Activated CD4-positive, alpha-beta memory T cell treated with anti-CD3 and anti-CD28 coated beads, Interleukin-2, amount 10 ng/mL, durations not matched to agents 7 days and 5 days (primary cell): ENCODE measurements at regions not wholly inside any gene's neighbourhood (a gene's known extent, or its start where the extent isn't known, plus 50 kb on each side); places are given as distances from the start of the nearest gene placed in this dataset.

Experiments
- CTCF ChIA-PET: fragments of 350-600 bp; sonication (Branson Sonifier 250); formaldehyde crosslinking; loops from one replicate; lab custom pipeline; 2021; ENCODE audit warnings: antibody characterized with exemption, inconsistent platforms; lab: Charles Lee
- POLR2A ChIA-PET: fragments of 350-600 bp; sonication (Branson Sonifier 250); formaldehyde crosslinking; loops from one replicate; lab custom pipeline; 2021; ENCODE audit warnings: antibody characterized with exemption; lab: Charles Lee
- DNase-seq: peaks from one replicate; pipeline ENCODE4 v3.0.0-alpha.2; 2020
- H3K27ac Mint-ChIP-seq: one replicate; pipeline ENCODE4 v1.8.0; 2021; ENCODE audit warnings: mild to moderate bottlenecking, mixed read lengths
- H3K27me3 Mint-ChIP-seq: one replicate; pipeline ENCODE4 v1.8.0; 2021; ENCODE audit warnings: mixed read lengths
- H3K36me3 Mint-ChIP-seq: one replicate; pipeline ENCODE4 v1.8.0; 2021; ENCODE audit warnings: low read depth, mixed read lengths
- H3K4me1 Mint-ChIP-seq: one replicate; pipeline ENCODE4 v1.8.0; 2021; ENCODE audit warnings: mixed read lengths
- H3K4me3 Mint-ChIP-seq: one replicate; pipeline ENCODE4 v1.8.0; 2021; ENCODE audit warnings: mild to moderate bottlenecking, mixed read lengths
- H3K9me3 Mint-ChIP-seq: one replicate; pipeline ENCODE4 v1.8.0; 2021; ENCODE audit warnings: mixed read lengths

DNA sequence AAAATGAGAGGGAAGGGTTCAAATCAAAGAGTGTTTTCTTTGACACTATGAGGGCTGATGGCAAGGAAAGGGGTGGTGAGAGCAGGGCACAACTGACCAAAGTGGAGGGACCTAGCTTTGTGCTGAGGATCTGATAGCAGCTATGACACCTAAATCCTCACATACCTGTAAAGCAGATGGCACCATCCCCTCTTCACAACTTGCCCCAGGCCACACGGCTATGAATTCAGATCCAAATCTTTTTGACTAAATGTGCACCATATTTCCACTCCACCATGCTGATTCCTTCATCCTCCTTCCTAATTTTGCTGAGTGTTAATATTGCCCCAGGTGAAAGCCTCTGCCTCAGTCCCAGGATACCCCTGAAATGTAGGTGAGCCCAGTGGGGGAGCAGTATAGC lies 385.7 kb downstream of the PLPP3 start:
- ChIA-PET POLR2A (no interaction called here), CTCF (no interaction called here)
- no peak overlapping the region for H3K27ac Mint-ChIP-seq
- H3K4me3 Mint-ChIP-seq: no peak overlapping the region
- H3K27me3 Mint-ChIP-seq: no peaks in the 10 kb centered on the region
- no peak for DNase-seq
- H3K4me1 Mint-ChIP-seq: no peaks in the 10 kb centered on the region
- H3K36me3 Mint-ChIP-seq: no peaks in the 10 kb centered on the region
- peaks cover 3% of the 10 kb centered on the region for H3K9me3 Mint-ChIP-seq

DNA sequence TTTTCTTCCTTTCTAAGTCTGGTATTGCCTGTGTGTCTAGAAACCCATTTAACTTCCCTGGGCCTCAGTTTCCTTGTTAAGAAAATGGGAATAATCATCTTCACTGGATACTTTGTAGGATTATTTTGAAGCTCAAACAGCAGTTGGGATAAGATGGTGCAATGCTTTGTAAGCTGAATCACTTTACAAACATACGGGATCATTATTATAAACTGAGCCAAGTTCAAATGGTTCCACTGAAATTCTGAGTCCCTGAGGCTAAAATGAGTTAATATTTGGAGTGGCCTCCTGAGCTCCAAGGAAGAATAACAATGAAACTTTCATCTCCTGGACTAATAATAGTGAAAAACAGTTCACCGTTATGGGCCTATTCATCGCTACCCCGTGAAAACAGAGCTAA lies 388.0 kb downstream of the PLPP3 start:
- Mint-ChIP-seq H3K27me3 (no peaks in the 10 kb centered on the region), H3K9me3 (peaks cover 3% of the 10 kb centered on the region), H3K27ac (no peak overlapping the region), H3K4me1 (no peaks in the 10 kb centered on the region), H3K4me3 (no peak overlapping the region), H3K36me3 (no peaks in the 10 kb centered on the region)
- POLR2A ChIA-PET: no interaction called here
- CTCF ChIA-PET: no interaction called here
- DNase-seq: no peak

DNA sequence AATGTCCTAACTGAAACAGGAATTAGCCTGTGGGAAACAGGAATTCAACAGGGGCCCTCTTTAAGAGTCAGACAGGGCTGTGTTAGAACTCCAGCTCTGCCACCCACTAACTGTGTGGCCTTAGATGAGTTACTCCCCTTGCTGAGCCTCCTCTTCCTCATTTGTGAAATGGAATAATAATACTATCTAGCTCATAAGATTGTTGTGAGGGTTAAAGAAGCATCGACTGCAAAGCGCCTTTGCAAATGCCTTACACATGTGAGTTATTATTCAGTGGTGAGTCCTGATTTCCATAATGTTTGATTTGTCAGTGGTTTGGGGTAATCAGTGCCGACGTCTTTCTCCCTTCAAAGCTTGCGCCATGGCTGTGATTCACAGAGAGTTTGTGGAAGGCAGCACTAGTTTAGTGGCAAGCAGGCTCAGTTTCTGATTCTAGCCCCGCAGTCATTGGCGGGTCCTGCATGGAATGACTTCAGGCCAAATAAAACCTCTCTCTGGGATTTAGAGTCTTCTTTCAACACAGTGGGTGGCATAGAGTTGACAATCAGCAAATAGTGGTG lies 388.5 kb downstream of the PLPP3 start:
- Mint-ChIP-seq H3K4me1 (no peaks in the 10 kb centered on the region), H3K27ac (no peak overlapping the region), H3K9me3 (peaks cover 3% of the 10 kb centered on the region), H3K36me3 (no peaks in the 10 kb centered on the region), H3K4me3 (no peak overlapping the region), H3K27me3 (no peaks in the 10 kb centered on the region)
- DNase-seq: no peak
- POLR2A ChIA-PET: no interaction called here
- CTCF ChIA-PET: no interaction called here

DNA sequence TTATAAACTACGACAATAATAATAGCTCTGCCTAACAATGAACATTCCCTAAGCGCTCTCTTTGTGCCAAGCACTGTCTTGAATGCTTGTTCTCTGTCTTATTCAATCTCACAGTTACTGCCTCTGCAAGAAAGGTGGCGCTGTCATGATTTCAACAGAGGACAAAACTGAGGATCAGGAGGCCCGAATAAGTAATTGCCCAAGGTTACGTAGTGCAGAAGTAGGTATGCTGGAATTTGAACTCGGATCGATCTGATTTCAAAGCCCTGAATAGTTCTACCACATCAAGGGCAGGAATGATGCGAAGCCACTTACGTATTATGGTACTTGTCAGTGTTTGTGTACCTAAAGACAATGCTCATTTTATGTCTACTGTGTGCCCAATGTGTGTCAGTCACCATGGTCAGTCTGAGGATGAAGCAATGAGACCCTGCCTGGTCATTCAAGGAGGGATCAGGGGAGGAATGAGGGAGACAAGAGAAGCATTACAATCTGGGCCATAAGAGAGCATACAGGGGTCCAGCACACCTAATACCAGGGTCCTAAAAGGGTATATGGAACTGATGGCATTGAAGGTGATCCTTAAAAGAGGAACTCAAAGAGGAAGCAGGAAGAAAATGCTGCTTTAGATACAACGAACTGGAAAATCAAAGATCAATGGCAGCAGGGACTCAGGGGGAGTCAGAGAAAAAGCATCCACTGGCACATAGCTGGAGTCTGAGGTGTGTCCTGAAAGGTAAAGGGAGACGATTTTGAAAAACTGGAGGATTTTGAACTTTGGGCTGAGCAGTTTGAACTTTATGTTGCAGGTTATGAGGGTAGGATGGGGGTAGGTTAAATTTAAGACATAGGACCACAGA lies 389.2 kb downstream of the PLPP3 start:
- ChIA-PET POLR2A (no interaction called here), CTCF (no interaction called here)
- Mint-ChIP-seq H3K27me3 (no peaks in the 10 kb centered on the region), H3K4me1 (no peaks in the 10 kb centered on the region), H3K27ac (no peak overlapping the region), H3K4me3 (no peak overlapping the region), H3K36me3 (no peaks in the 10 kb centered on the region), H3K9me3 (no peaks in the 10 kb centered on the region)
- no peak for DNase-seq

DNA sequence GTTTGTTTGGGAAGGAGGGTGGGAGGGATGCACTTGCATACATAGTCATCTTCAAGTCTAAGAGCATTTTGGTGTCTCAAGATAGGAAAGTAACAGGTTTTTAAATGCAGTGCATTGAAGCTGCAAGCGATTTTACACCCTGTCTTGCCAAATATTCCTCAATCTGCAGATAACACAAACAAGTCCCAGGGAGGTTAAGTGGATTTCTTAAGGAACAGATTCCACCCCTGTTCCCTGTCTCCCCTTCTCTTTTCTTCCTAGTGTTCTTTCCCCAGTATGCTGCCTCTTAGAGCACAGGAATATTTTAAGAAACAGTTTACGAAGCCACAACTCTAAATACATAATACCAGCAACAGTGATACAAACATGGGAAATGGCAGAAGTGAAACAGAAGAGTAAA lies 389.9 kb downstream of the PLPP3 start:
- H3K27me3 Mint-ChIP-seq: no peaks in the 10 kb centered on the region
- no peak for DNase-seq
- H3K9me3 Mint-ChIP-seq: no peaks in the 10 kb centered on the region
- no peaks in the 10 kb centered on the region for H3K36me3 Mint-ChIP-seq
- POLR2A ChIA-PET: no interaction called here
- H3K27ac Mint-ChIP-seq: no peak overlapping the region
- CTCF ChIA-PET: no interaction called here
- H3K4me3 Mint-ChIP-seq: no peak overlapping the region
- H3K4me1 Mint-ChIP-seq: no peaks in the 10 kb centered on the region

DNA sequence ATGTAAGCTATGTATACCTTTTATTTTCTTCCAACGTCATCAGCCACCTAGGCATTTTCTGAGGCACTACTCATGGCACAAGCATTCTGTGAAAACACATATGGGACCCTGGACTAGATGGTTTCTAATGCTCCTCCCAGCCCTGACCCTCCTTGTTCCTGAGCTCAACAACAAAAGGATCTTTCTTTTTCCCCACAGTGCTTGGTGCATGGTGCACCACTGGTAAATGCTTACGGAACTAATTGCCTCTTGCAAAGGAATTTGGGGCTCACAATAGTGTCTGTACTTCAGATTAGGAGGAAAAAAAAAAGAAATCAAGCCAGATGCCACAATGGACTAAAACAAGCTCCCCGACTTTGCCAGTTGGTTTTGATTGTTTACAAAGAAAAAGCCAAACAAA lies 390.5 kb downstream of the PLPP3 start:
- DNase-seq: no peak
- ChIA-PET POLR2A (no interaction called here), CTCF (no interaction called here)
- no peaks in the 10 kb centered on the region for H3K9me3 Mint-ChIP-seq
- H3K27me3 Mint-ChIP-seq: no peaks in the 10 kb centered on the region
- H3K27ac Mint-ChIP-seq: no peak overlapping the region
- no peak overlapping the region for H3K4me3 Mint-ChIP-seq
- no peaks in the 10 kb centered on the region for H3K4me1 Mint-ChIP-seq
- H3K36me3 Mint-ChIP-seq: no peaks in the 10 kb centered on the region

DNA sequence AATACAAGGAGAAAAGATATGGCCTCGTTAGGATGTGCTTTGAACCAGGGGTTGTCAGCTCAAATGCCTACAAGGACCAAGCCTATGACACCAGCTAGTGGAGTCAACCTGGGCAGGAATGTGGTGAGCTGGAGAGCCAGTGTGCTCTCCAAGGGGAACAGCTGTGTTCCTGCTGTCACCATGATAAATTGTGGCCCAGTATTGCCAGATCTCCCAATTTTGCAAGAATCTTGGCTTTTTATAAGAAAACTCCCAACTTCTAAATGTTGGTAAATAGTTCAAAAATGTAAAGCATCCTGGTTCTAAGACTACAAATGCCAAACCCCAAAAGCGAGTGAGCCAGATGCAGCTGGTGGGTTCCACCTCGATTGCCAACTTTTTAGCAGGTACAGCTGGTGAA lies 391.1 kb downstream of the PLPP3 start:
- ChIA-PET CTCF (interaction anchor here (0.5 kb wide), 1 partner anchor 869 kb away, joined by 3 read pairs; no protein-coding TSS in a partner anchor), POLR2A (no interaction called here)
- Mint-ChIP-seq H3K9me3 (no peaks in the 10 kb centered on the region), H3K4me3 (no peak overlapping the region), H3K27ac (no peak overlapping the region), H3K27me3 (no peaks in the 10 kb centered on the region), H3K4me1 (no peaks in the 10 kb centered on the region), H3K36me3 (no peaks in the 10 kb centered on the region)
- DNase-seq: no peak

DNA sequence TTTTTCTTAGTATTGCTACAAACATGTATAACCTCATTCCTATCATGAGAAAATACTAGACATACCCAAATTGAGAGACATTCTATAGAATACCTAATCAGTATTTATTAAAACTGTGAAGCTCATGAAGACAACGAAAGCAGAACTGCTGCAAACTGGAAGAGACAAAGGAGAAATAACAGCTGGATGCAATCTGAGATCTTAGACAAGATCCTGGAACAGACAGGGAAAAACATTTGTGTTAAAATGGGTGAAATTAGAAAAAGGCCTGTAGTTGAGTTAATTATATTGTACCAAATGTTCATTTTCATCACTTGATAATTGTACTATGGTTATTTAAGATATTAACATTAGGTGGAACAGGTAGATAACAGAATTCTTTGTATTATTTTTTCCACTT lies 392.0 kb downstream of the PLPP3 start:
- no peaks in the 10 kb centered on the region for H3K27me3 Mint-ChIP-seq
- no peaks in the 10 kb centered on the region for H3K9me3 Mint-ChIP-seq
- POLR2A ChIA-PET: no interaction called here

DNA sequence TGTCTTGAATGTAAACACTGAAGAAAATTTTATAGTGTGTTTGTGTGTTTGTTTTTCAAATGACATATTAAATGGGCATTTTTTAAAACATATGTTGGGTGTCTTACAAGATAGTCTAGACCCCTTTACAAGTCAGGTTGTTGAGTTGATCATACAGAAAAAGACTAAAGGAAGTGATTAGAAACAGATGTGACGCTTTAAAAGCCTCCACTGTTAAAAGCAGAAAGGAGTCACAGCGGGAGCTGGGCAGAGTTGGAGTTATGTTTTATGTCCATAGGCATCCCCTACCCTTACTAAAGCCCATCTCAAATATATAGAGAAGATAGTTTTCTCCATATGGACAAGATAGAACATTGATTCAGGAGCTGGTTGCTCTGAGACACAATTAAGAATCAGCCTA lies 393.9 kb downstream of the PLPP3 start:
- Mint-ChIP-seq H3K27me3 (no peaks in the 10 kb centered on the region), H3K4me1 (no peaks in the 10 kb centered on the region), H3K36me3 (no peaks in the 10 kb centered on the region), H3K9me3 (no peaks in the 10 kb centered on the region), H3K27ac (no peak overlapping the region), H3K4me3 (no peak overlapping the region)
- DNase-seq: no peak
- ChIA-PET POLR2A (no interaction called here), CTCF (no interaction called here)

More for the DNA sequence above, 392.0 kb downstream of the PLPP3 start:
- Mint-ChIP-seq H3K27ac (no peak overlapping the region), H3K4me1 (no peaks in the 10 kb centered on the region), H3K4me3 (no peak overlapping the region), H3K36me3 (no peaks in the 10 kb centered on the region)
- CTCF ChIA-PET: no interaction called here
- DNase-seq: no peak

DNA sequence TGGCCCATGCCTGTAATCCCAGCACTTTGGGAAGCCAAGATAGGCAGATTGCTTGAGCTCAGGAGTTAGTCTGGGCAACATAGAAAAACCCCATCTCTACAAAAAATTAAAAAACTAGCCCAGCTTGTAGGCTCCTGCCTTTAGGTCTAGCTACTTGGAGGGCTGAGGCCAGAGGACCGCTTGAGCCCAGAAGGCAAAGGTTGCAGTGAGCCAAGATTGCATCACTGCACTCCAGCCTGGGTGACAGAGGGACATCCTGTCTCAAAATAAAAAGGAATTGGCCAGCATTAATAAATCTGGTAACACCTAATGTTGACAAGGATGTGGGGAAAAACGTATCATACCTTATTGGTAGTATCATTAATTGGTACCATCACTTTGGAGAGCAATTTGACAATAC lies 396.2 kb downstream of the PLPP3 start:
- Mint-ChIP-seq H3K27ac (no peak overlapping the region), H3K27me3 (no peaks in the 10 kb centered on the region), H3K36me3 (no peaks in the 10 kb centered on the region), H3K4me3 (no peak overlapping the region), H3K9me3 (no peaks in the 10 kb centered on the region), H3K4me1 (no peaks in the 10 kb centered on the region)
- DNase-seq: no peak
- CTCF ChIA-PET: no interaction called here
- POLR2A ChIA-PET: no interaction called here

DNA sequence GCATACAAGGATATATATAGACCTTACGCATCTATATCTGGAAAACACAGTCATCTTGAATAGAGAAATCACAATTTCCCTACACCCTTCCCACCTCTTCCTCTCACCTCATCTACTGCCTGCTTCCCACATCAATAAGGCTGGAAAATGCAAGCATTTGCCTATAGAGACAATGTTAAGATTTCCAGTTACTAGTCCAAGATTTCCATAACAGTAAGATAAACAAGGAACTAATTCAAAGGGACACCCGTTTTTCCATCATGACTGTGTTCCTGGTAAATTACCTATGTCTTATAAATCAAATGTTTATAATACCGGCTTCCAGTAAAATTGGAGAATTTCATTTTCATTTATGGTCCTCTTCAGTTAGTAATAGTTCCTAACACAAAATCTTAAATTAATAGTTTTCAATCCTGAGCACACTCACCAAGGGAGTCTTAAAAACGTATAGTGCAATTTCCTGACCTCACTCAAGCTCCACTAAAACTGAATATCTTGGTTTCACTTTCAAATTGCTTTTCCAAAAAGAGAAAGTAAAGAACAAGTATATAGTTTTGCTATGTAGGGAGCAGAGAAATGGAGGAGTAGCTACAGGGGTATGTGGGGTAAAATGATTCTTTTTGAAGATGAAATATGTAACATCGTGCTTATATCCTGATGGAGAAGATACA lies 398.7 kb downstream of the PLPP3 start:
- Mint-ChIP-seq H3K36me3 (no peaks in the 10 kb centered on the region), H3K4me3 (no peak overlapping the region), H3K27me3 (no peaks in the 10 kb centered on the region), H3K4me1 (no peaks in the 10 kb centered on the region), H3K9me3 (no peaks in the 10 kb centered on the region), H3K27ac (no peak overlapping the region)
- no peak for DNase-seq
- ChIA-PET CTCF (no interaction called here), POLR2A (no interaction called here)

DNA sequence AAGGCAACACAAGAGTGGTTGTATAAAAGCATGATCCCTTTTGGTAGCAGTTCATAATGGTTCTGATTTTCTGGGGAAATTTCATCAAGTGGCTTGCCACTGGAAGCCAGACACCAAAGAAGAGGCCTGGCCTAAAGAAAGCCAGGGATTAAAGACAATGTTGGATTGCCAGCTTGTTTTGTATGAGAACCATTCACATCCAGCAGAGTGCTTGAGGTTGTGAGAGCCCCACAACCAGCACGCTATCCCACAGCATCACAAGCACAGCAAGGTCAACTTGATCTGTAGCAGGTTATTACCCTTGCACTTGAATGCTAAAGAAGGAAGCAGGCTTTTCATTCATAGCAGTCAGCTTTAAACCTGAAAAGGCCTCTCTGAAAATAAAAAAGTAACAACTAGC lies 399.8 kb downstream of the PLPP3 start:
- DNase-seq: no peak
- Mint-ChIP-seq H3K27me3 (no peaks in the 10 kb centered on the region), H3K36me3 (no peaks in the 10 kb centered on the region), H3K9me3 (no peaks in the 10 kb centered on the region), H3K4me1 (no peaks in the 10 kb centered on the region), H3K4me3 (no peak overlapping the region), H3K27ac (no peak overlapping the region)
- CTCF ChIA-PET: no interaction called here
- POLR2A ChIA-PET: no interaction called here

DNA sequence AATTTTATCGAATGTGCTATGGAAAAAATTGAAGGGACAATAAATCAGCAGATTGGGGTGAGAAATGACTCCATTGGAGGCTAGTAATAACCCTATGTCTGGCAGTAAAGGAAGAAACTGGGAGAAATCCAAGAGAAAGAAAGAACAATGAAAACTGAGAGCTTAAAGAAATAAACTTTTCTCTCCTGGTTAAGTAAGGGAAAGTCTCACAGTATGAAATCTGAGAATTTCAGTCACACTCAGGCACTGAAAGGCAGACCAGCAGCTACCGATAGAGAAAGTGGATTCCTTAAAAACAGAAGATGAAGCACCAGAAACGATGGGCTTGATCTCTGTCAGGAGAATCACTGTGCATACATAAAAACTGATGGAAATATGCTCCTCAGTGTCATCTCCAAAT lies 404.2 kb downstream of the PLPP3 start:
- Mint-ChIP-seq H3K27me3 (no peaks in the 10 kb centered on the region), H3K4me3 (no peak overlapping the region), H3K9me3 (no peaks in the 10 kb centered on the region), H3K27ac (no peak overlapping the region), H3K4me1 (no peaks in the 10 kb centered on the region), H3K36me3 (no peaks in the 10 kb centered on the region)
- CTCF ChIA-PET: no interaction called here
- no peak for DNase-seq
- POLR2A ChIA-PET: no interaction called here
